ENCODE measurements at regions not wholly inside any gene's neighbourhood (a gene's known extent, or its start where the extent isn't known, plus 50 kb on each side); places are given as distances from the start of the nearest gene placed in this dataset.
A peak's percentile ranks its signal among the peaks of the same experiment; 100 is the strongest.

GRCh38 chr12:19953734-19954133 lies 414.6 kb upstream of the PDE3A start:
- no peak for DNase-seq (ENCODE audit: low spot score)
- intact Hi-C loops (cut with DNase I) = no loop called here
- no peak for ATAC-seq

GRCh38 chr12:19954163-19954562 lies 414.2 kb upstream of the PDE3A start:
- intact Hi-C loops (cut with DNase I) = no loop called here
- no peak for DNase-seq (ENCODE audit: low spot score)
- no peak for ATAC-seq

GRCh38 chr12:19957308-19958125 lies 410.8 kb upstream of the PDE3A start:
- DNase-seq (ENCODE audit: low spot score) = no peak
- ATAC-seq = no peak
- intact Hi-C loops (cut with DNase I) = no loop called here

- ATAC-seq (no peak), DNase-seq (ENCODE audit: low spot score) (no peak)
- intact Hi-C loops (cut with DNase I) = no loop called here
Observed at GRCh38 chr12:19958389-19958788, 409.9 kb upstream of the PDE3A start.

GRCh38 chr12:19959353-19959752 lies 409.0 kb upstream of the PDE3A start:
- intact Hi-C loops (cut with DNase I) = no loop called here
- ATAC-seq = no peak
- no peak for DNase-seq (ENCODE audit: low spot score)

GRCh38 chr12:19960527-19960926 lies 407.8 kb upstream of the PDE3A start:
- intact Hi-C loops (cut with DNase I) = no loop called here
- DNase-seq (ENCODE audit: low spot score) (no peak), ATAC-seq (no peak)

- ATAC-seq (no peak), DNase-seq (ENCODE audit: low spot score) (no peak)
- intact Hi-C loops (cut with DNase I) = no loop called here
Observed at GRCh38 chr12:19962192-19962591, 406.1 kb upstream of the PDE3A start.

- no peak for ATAC-seq
- DNase-seq (ENCODE audit: low spot score) = no peak
- intact Hi-C loops (cut with DNase I) = no loop called here
Observed at GRCh38 chr12:19963972-19964371, 404.4 kb upstream of the PDE3A start.

GRCh38 chr12:19964549-19964948 lies 403.8 kb upstream of the PDE3A start:
- DNase-seq (ENCODE audit: low spot score) = no peak
- intact Hi-C loops (cut with DNase I) = no loop called here
- no peak for ATAC-seq

GRCh38 chr12:19965196-19966038 lies 402.9 kb upstream of the PDE3A start:
- intact Hi-C loops (cut with DNase I) = no loop called here
- no peak for DNase-seq (ENCODE audit: low spot score)
- no peak for ATAC-seq

GRCh38 chr12:19967001-19967400 lies 401.3 kb upstream of the PDE3A start:
- DNase-seq (ENCODE audit: low spot score) = no peak
- intact Hi-C loops (cut with DNase I) = no loop called here
- ATAC-seq = no peak

GRCh38 chr12:19967431-19967830 lies 400.9 kb upstream of the PDE3A start:
- intact Hi-C loops (cut with DNase I) = no loop called here
- ATAC-seq = peak; percentile 98
- DNase-seq (ENCODE audit: low spot score) = no peak

GRCh38 chr12:19970116-19970515 lies 398.2 kb upstream of the PDE3A start:
- intact Hi-C loops (cut with DNase I) = no loop called here
- DNase-seq (ENCODE audit: low spot score) = no peak
- no peak for ATAC-seq

GRCh38 chr12:19970821-19971220 lies 397.5 kb upstream of the PDE3A start:
- DNase-seq (ENCODE audit: low spot score) = no peak
- no peak for ATAC-seq
- intact Hi-C loops (cut with DNase I) = no loop called here

- DNase-seq (ENCODE audit: low spot score) (no peak), ATAC-seq (no peak)
- intact Hi-C loops (cut with DNase I) = no loop called here
Observed at GRCh38 chr12:19971361-19972280, 396.7 kb upstream of the PDE3A start.

- DNase-seq (ENCODE audit: low spot score) (no peak), ATAC-seq (no peak)
- intact Hi-C loops (cut with DNase I) = no loop called here
Observed at GRCh38 chr12:19972325-19973288, 395.7 kb upstream of the PDE3A start.

GRCh38 chr12:19978193-19978592 lies 390.1 kb upstream of the PDE3A start:
- ATAC-seq (peak; percentile 87), DNase-seq (ENCODE audit: low spot score) (no peak)
- intact Hi-C loops (cut with DNase I) = no loop called here

- ATAC-seq (no peak), DNase-seq (ENCODE audit: low spot score) (no peak)
- intact Hi-C loops (cut with DNase I) = no loop called here
Observed at GRCh38 chr12:19979584-19979983, 388.8 kb upstream of the PDE3A start.
